Caco-2 (cell line): ENCODE measurements at regions not wholly inside any gene's neighbourhood (a gene's known extent, or its start where the extent isn't known, plus 50 kb on each side); places are given as distances from the start of the nearest gene placed in this dataset.

Experiments used
- BruUV-seq: library from RNA; stranded (reverse); fragments of 400-500 nt; replicated peaks from 2 replicates; lab custom pipeline; 2021; lab: Mats Ljungman, UMichigan
- CTCF ChIA-PET: fragments of 300-600 bp; sonication (Branson Sonifier 250); formaldehyde crosslinking; loops from one replicate; lab custom pipeline; 2022; ENCODE audit warnings: antibody characterized with exemption; lab: Charles Lee
- POLR2A ChIA-PET: fragments of 300-600 bp; sonication (Branson Sonifier 250); formaldehyde crosslinking; loops from one replicate; lab custom pipeline; 2022; ENCODE audit warnings: antibody characterized with exemption; lab: Charles Lee
- DNase-seq, 2 experiments: peaks; one replicate each; pipeline versions ENCODE4 v3.0.0 to v3.0.0-alpha.2; 2020 to 2022
- H3K27me3 ChIP-seq: replicated peaks from 2 replicates; pipeline ENCODE4 v1.6.0; 2011; ENCODE audit warnings: low read length; ENCODE audit not compliant: control insufficient read depth, insufficient read depth
- H3K36me3 ChIP-seq: 2 replicates; pipeline ENCODE4 v1.5.1; 2011; ENCODE audit warnings: low read length; ENCODE audit not compliant: control insufficient read depth, insufficient read depth
- H3K4me1 ChIP-seq: fragments of 250-450 bp; sonication (Bioruptor Pico); 2 replicates; pipeline ENCODE4 v1.5.1; 2020; ENCODE audit warnings: mild to moderate bottlenecking
- H3K4me3 ChIP-seq: 2 replicates; pipeline ENCODE4 v1.5.1; 2011; ENCODE audit warnings: low read depth, mild to moderate bottlenecking, control low read depth, low read length
- H3K9me3 ChIP-seq: fragments of 250-450 bp; sonication (Bioruptor Pico); 2 replicates; pipeline ENCODE4 v1.5.1; 2020; ENCODE audit warnings: mild to moderate bottlenecking, moderate library complexity
- H3K27ac Mint-ChIP-seq: one replicate; pipeline ENCODE4 v1.8.0; 2022; ENCODE audit warnings: mixed read lengths; ENCODE audit not compliant: unreplicated experiment
- H3K27me3 Mint-ChIP-seq: one replicate; pipeline ENCODE4 v1.8.0; 2022; ENCODE audit warnings: mixed read lengths; ENCODE audit not compliant: insufficient read depth, unreplicated experiment
- H3K36me3 Mint-ChIP-seq: one replicate; pipeline ENCODE4 v1.8.0; 2022; ENCODE audit warnings: mild to moderate bottlenecking, mixed read lengths; ENCODE audit not compliant: insufficient read depth, unreplicated experiment
- H3K4me1 Mint-ChIP-seq: one replicate; pipeline ENCODE4 v1.8.0; 2022; ENCODE audit warnings: low read depth, mixed read lengths; ENCODE audit not compliant: unreplicated experiment
- H3K4me3 Mint-ChIP-seq: one replicate; pipeline ENCODE4 v1.8.0; 2022; ENCODE audit warnings: mild to moderate bottlenecking, moderate library complexity, mixed read lengths; ENCODE audit not compliant: unreplicated experiment
- H3K9me3 Mint-ChIP-seq: one replicate; pipeline ENCODE4 v1.8.0; 2022; ENCODE audit warnings: mixed read lengths; ENCODE audit not compliant: unreplicated experiment
- intact Hi-C: fragments of 100-400 bp; cut with micrococcal nuclease; formaldehyde crosslinking; loops from one replicate; pipeline ENCODE4 v1.10.0; 2022; ENCODE audit not compliant: unreplicated experiment
- TF ChIP-seq, protein P1 (sequence below), 2 experiments: fragments of 200-600 bp in 1 of 2; IDR thresholded peaks; 1 replicate in 1 of 2; 2 replicates in 1 of 2; pipeline versions ENCODE4 v1.5.1 to v1.8.0; 2011 to 2022; ENCODE audit warnings: antibody characterized with exemption in 1 of 2, control low read depth in 1 of 2, inconsistent platforms in 1 of 2, low read depth in 1 of 2, low read length in 1 of 2, mild to moderate bottlenecking in 1 of 2, moderate library complexity in 1 of 2; ENCODE audit not compliant: insufficient read depth in 1 of 2, severe bottlenecking in 1 of 2, unreplicated experiment in 1 of 2

DNA sequence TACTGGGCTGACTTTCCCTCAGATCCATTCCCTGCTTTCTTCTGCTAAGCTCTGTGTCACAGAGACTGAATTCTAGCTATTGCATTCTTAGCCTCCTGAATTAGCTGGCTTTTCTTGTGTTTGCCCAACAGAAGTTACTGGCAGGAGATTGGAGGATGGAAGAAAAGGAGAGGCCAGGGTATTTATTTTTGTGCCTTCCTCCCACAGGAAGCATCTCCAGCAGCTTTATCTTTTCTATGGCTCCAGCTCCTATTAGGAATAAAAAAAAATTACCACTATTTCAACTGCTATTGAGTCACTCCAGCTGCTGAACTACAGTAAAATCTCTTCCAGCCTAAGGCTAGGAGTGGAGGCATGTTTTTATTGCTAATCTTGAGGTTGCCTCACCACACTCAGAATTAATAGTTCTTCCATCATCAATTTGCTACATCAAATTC is 492.4 kb downstream of the RFPL4B start:
- Histone ChIP-seq H3K36me3 (no peaks in the 10 kb centered on the region), H3K4me1 (no peaks in the 10 kb centered on the region), H3K9me3 (no peaks in the 10 kb centered on the region; the same call in 1 of the 2 replicates), H3K27me3 (no peaks in the 10 kb centered on the region), H3K4me3 (no peak overlapping the region)
- TF ChIP-seq, protein P1, sequence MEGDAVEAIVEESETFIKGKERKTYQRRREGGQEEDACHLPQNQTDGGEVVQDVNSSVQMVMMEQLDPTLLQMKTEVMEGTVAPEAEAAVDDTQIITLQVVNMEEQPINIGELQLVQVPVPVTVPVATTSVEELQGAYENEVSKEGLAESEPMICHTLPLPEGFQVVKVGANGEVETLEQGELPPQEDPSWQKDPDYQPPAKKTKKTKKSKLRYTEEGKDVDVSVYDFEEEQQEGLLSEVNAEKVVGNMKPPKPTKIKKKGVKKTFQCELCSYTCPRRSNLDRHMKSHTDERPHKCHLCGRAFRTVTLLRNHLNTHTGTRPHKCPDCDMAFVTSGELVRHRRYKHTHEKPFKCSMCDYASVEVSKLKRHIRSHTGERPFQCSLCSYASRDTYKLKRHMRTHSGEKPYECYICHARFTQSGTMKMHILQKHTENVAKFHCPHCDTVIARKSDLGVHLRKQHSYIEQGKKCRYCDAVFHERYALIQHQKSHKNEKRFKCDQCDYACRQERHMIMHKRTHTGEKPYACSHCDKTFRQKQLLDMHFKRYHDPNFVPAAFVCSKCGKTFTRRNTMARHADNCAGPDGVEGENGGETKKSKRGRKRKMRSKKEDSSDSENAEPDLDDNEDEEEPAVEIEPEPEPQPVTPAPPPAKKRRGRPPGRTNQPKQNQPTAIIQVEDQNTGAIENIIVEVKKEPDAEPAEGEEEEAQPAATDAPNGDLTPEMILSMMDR (IDR thresholded peaks at IDR 0.05; ENCODE audit: insufficient read depth in 1 of 2, low read depth in 1 of 2, low read length in 1 of 2, severe bottlenecking in 1 of 2, unreplicated experiment in 1 of 2), result no peak
- H3K27me3 Mint-ChIP-seq, result no peaks in the 10 kb centered on the region
- no peak overlapping the region for H3K4me3 Mint-ChIP-seq
- H3K9me3 Mint-ChIP-seq, result no peaks in the 10 kb centered on the region
- H3K4me1 Mint-ChIP-seq, result no peaks in the 10 kb centered on the region
- POLR2A ChIA-PET, result no interaction called here
- CTCF ChIA-PET, result no interaction called here
- no peaks in the 10 kb centered on the region for H3K36me3 Mint-ChIP-seq
- intact Hi-C loops, result no loop called here
- DNase-seq, result no peak
- no TSS peak for BruUV-seq
- H3K27ac Mint-ChIP-seq, result no peak overlapping the region

DNA sequence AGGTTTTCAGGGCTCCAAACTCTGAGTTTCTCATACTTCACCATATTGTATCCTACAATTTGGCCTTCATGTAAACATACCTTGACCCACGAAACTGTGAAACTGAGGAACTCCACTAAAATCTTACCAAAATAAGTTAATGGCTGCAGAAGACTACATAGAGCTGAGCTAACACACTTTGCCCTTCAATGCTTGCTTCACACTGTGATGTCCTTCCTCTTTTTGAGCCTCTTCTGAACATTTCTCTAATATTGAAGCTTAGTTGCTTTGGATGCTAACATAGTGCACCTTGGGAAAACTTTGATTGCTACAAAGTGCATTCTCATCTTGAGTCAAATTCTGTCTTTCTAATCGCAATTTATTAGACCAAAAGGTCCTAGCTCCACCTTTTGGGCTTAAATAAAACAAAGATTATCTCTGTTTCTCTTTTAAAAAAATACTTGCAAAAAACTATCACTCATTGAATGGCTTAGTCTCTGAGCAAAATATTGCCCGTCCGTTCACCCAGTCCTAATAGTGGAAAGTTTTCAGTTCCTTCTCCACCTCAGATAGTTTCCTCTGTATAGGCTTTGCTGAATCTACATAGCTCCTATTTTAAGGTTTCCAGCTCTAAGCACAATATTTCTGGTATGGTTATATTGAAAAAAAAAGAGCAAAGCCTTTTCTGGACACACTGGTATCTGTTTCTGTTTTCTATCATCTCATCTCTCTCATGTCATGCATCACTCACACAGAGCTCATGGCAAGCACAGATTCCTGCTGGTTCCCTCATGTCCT is 494.6 kb downstream of the RFPL4B start:
- Mint-ChIP-seq H3K27ac (no peak overlapping the region), H3K27me3 (no peaks in the 10 kb centered on the region), H3K9me3 (no peaks in the 10 kb centered on the region), H3K36me3 (no peaks in the 10 kb centered on the region), H3K4me1 (no peaks in the 10 kb centered on the region), H3K4me3 (no peak overlapping the region)
- no peaks in the 10 kb centered on the region for H3K27me3 ChIP-seq
- BruUV-seq, result no TSS peak
- CTCF ChIA-PET, result no interaction called here
- H3K9me3 ChIP-seq, result no peaks in the 10 kb centered on the region; the same call in 1 of the 2 replicates
- no peak overlapping the region for H3K4me3 ChIP-seq
- intact Hi-C loops, result no loop called here
- TF ChIP-seq, protein P1 (IDR thresholded peaks at IDR 0.05; ENCODE audit: insufficient read depth in 1 of 2, low read depth in 1 of 2, low read length in 1 of 2, severe bottlenecking in 1 of 2, unreplicated experiment in 1 of 2), result no peak
- H3K36me3 ChIP-seq, result no peaks in the 10 kb centered on the region
- no peaks in the 10 kb centered on the region for H3K4me1 ChIP-seq
- DNase-seq, result no peak
- POLR2A ChIA-PET, result no interaction called here

DNA sequence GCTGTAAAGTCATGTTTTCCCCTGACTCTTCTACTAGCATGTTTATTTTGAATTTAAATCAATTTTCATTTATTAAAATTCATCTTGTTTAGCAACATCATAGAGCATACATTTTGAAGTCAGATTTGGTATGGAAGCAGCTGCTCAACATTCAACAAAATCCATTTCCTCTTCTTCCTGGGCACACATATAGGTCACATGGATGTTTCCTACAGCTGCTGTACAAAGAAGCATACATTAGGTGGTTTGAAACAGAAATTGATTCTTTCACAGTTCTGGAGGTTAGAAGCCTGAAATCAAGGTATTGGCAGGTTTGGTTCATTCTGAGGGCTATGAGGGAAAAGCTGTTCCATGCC is 495.2 kb downstream of the RFPL4B start:
- no TSS peak for BruUV-seq
- no peaks in the 10 kb centered on the region for H3K36me3 Mint-ChIP-seq
- no peaks in the 10 kb centered on the region for H3K4me1 ChIP-seq
- H3K4me3 ChIP-seq, result no peak overlapping the region
- POLR2A ChIA-PET, result no interaction called here
- H3K27me3 ChIP-seq, result no peaks in the 10 kb centered on the region
- H3K36me3 ChIP-seq, result no peaks in the 10 kb centered on the region
- no peaks in the 10 kb centered on the region for H3K27me3 Mint-ChIP-seq
- no peak overlapping the region for H3K4me3 Mint-ChIP-seq
- intact Hi-C loops, result no loop called here
- DNase-seq, result no peak
- H3K9me3 Mint-ChIP-seq, result no peaks in the 10 kb centered on the region
- H3K27ac Mint-ChIP-seq, result no peak overlapping the region
- H3K4me1 Mint-ChIP-seq, result no peaks in the 10 kb centered on the region
- no peaks in the 10 kb centered on the region; the same call in 1 of the 2 replicates for H3K9me3 ChIP-seq
- CTCF ChIA-PET, result no interaction called here
- TF ChIP-seq, protein P1 (IDR thresholded peaks at IDR 0.05; ENCODE audit: insufficient read depth in 1 of 2, low read depth in 1 of 2, low read length in 1 of 2, severe bottlenecking in 1 of 2, unreplicated experiment in 1 of 2), result no peak
